ENCODE measurements at regions not wholly inside any gene's neighbourhood (a gene's known extent, or its start where the extent isn't known, plus 50 kb on each side); places are given as distances from the start of the nearest gene placed in this dataset.
"Not testable (repeated sequence)": the region's sequence is repeated elsewhere in the genome, so short reads cannot be mapped to it uniquely, and the experiment has no call there.

- no peak overlapping the region for H3K27ac ChIP-seq
- no peak overlapping the region for H3K4me2 ChIP-seq
- no peak for TF ChIP-seq CTCF (conservative IDR thresholded peaks at IDR 0.05; ENCODE audit: low read depth, low read length)
- peaks cover 32% of the 10 kb centered on the region for H3K4me1 ChIP-seq (ENCODE audit: low read depth, poor library complexity, severe bottlenecking)
- H3K27me3 ChIP-seq (ENCODE audit: insufficient read depth, low read depth): no peaks in the 10 kb centered on the region
- H3K4me3 ChIP-seq (IDR thresholded peaks at IDR 0.05; ENCODE audit: insufficient read depth, low read depth, low read length): no peak overlapping the region
- H3K79me2 ChIP-seq (ENCODE audit: insufficient read depth, low read depth): no peaks in the 10 kb centered on the region
- H3K36me3 ChIP-seq (ENCODE audit: insufficient read depth): no peaks in the 10 kb centered on the region
- H3K9ac ChIP-seq: no peak overlapping the region
- no peak overlapping the region for H2AFZ ChIP-seq (ENCODE audit: low read depth)
- H4K20me1 ChIP-seq (ENCODE audit: insufficient read depth): no peaks in the 10 kb centered on the region
These were observed 78.4 kb downstream of the NAPG start for GRCh38 chr18:10604182-10604581.

GRCh38 chr18:10606881-10607280 is 81.1 kb downstream of the NAPG start:
- peaks cover 52% of the 10 kb centered on the region for H3K4me1 ChIP-seq (ENCODE audit: low read depth, poor library complexity, severe bottlenecking)
- H3K79me2 ChIP-seq (ENCODE audit: insufficient read depth, low read depth); H2AFZ ChIP-seq (ENCODE audit: low read depth); H3K27me3 ChIP-seq (ENCODE audit: insufficient read depth, low read depth); H3K4me2 ChIP-seq; H3K9ac ChIP-seq; H3K36me3 ChIP-seq (ENCODE audit: insufficient read depth); H3K4me3 ChIP-seq (IDR thresholded peaks at IDR 0.05; ENCODE audit: insufficient read depth, low read depth, low read length); H4K20me1 ChIP-seq (ENCODE audit: insufficient read depth): not testable (repeated sequence)
- peak overlapping the region; percentile 36; the same call in 1 of the 2 replicates for H3K27ac ChIP-seq

GRCh38 chr18:10607332-10608248 is 81.8 kb downstream of the NAPG start:
- peak overlapping the region; percentile 74; the same call in 1 of the 2 replicates for H3K4me2 ChIP-seq
- H3K27me3 ChIP-seq (ENCODE audit: insufficient read depth, low read depth); H2AFZ ChIP-seq (ENCODE audit: low read depth): not testable (repeated sequence)

GRCh38 chr18:10608450-10608849 is 82.6 kb downstream of the NAPG start:
- peak overlapping the region; percentile 3; the same call in 1 of the 2 replicates for H2AFZ ChIP-seq (ENCODE audit: low read depth)
- H3K9ac ChIP-seq; H3K36me3 ChIP-seq (ENCODE audit: insufficient read depth); H3K79me2 ChIP-seq (ENCODE audit: insufficient read depth, low read depth); H4K20me1 ChIP-seq (ENCODE audit: insufficient read depth); H3K27me3 ChIP-seq (ENCODE audit: insufficient read depth, low read depth); H3K4me3 ChIP-seq (IDR thresholded peaks at IDR 0.05; ENCODE audit: insufficient read depth, low read depth, low read length): not testable (repeated sequence)
- peak overlapping the region; percentile 74 for H3K4me2 ChIP-seq
- H3K4me1 ChIP-seq (ENCODE audit: low read depth, poor library complexity, severe bottlenecking): peaks cover 49% of the 10 kb centered on the region
- H3K27ac ChIP-seq: peak overlapping the region; percentile 83

More at GRCh38 chr18:10607332-10608248, 81.8 kb downstream of the NAPG start:
- Histone ChIP-seq H3K27ac (peak overlapping the region; percentile 83), H3K4me1 (ENCODE audit: low read depth, poor library complexity, severe bottlenecking) (peaks cover 51% of the 10 kb centered on the region)
- not testable (repeated sequence) for H3K79me2 ChIP-seq (ENCODE audit: insufficient read depth, low read depth); H4K20me1 ChIP-seq (ENCODE audit: insufficient read depth); H3K9ac ChIP-seq; H3K4me3 ChIP-seq (IDR thresholded peaks at IDR 0.05; ENCODE audit: insufficient read depth, low read depth, low read length); H3K36me3 ChIP-seq (ENCODE audit: insufficient read depth)

GRCh38 chr18:10609046-10609445 is 83.2 kb downstream of the NAPG start:
- not testable (repeated sequence) for H4K20me1 ChIP-seq (ENCODE audit: insufficient read depth)
- H2AFZ ChIP-seq (ENCODE audit: low read depth): peak overlapping the region; percentile 3; the same call in 1 of the 2 replicates

GRCh38 chr18:10613226-10613625 is 87.4 kb downstream of the NAPG start:
- Histone ChIP-seq H3K4me2 (peak overlapping the region; percentile 18; the same call in 1 of the 2 replicates), H3K9ac (peak overlapping the region; percentile 27; the same call in 1 of the 2 replicates), H3K4me1 (ENCODE audit: low read depth, poor library complexity, severe bottlenecking) (peaks cover 46% of the 10 kb centered on the region), H3K27ac (peak overlapping the region; percentile 78)
- H3K4me3 ChIP-seq (IDR thresholded peaks at IDR 0.05; ENCODE audit: insufficient read depth, low read depth, low read length); H4K20me1 ChIP-seq (ENCODE audit: insufficient read depth); H2AFZ ChIP-seq (ENCODE audit: low read depth); H3K79me2 ChIP-seq (ENCODE audit: insufficient read depth, low read depth); H3K27me3 ChIP-seq (ENCODE audit: insufficient read depth, low read depth); H3K36me3 ChIP-seq (ENCODE audit: insufficient read depth): not testable (repeated sequence)

More at GRCh38 chr18:10609046-10609445, 83.2 kb downstream of the NAPG start:
- not testable (repeated sequence) for H3K79me2 ChIP-seq (ENCODE audit: insufficient read depth, low read depth); H3K27me3 ChIP-seq (ENCODE audit: insufficient read depth, low read depth); H3K4me3 ChIP-seq (IDR thresholded peaks at IDR 0.05; ENCODE audit: insufficient read depth, low read depth, low read length); H3K9ac ChIP-seq; H3K36me3 ChIP-seq (ENCODE audit: insufficient read depth)
- H3K27ac ChIP-seq: peak overlapping the region; percentile 83
- peak overlapping the region; percentile 74 for H3K4me2 ChIP-seq
- peaks cover 55% of the 10 kb centered on the region for H3K4me1 ChIP-seq (ENCODE audit: low read depth, poor library complexity, severe bottlenecking)

- not testable (repeated sequence) for H3K9ac ChIP-seq; H4K20me1 ChIP-seq (ENCODE audit: insufficient read depth); H3K27ac ChIP-seq; H3K4me2 ChIP-seq; H3K27me3 ChIP-seq (ENCODE audit: insufficient read depth, low read depth); H3K79me2 ChIP-seq (ENCODE audit: insufficient read depth, low read depth); H3K36me3 ChIP-seq (ENCODE audit: insufficient read depth); H2AFZ ChIP-seq (ENCODE audit: low read depth); H3K4me3 ChIP-seq (IDR thresholded peaks at IDR 0.05; ENCODE audit: insufficient read depth, low read depth, low read length)
- peaks cover 47% of the 10 kb centered on the region for H3K4me1 ChIP-seq (ENCODE audit: low read depth, poor library complexity, severe bottlenecking)
These were observed 90.9 kb downstream of the NAPG start for GRCh38 chr18:10616714-10617113.

GRCh38 chr18:10618797-10619196 is 93.0 kb downstream of the NAPG start:
- not testable (repeated sequence) for H3K36me3 ChIP-seq (ENCODE audit: insufficient read depth); H3K79me2 ChIP-seq (ENCODE audit: insufficient read depth, low read depth); H2AFZ ChIP-seq (ENCODE audit: low read depth); H3K27ac ChIP-seq; H3K9ac ChIP-seq; H3K27me3 ChIP-seq (ENCODE audit: insufficient read depth, low read depth); H3K4me3 ChIP-seq (IDR thresholded peaks at IDR 0.05; ENCODE audit: insufficient read depth, low read depth, low read length); H4K20me1 ChIP-seq (ENCODE audit: insufficient read depth); H3K4me2 ChIP-seq
- H3K4me1 ChIP-seq (ENCODE audit: low read depth, poor library complexity, severe bottlenecking): peaks cover 38% of the 10 kb centered on the region

- H2AFZ ChIP-seq (ENCODE audit: low read depth); H3K27me3 ChIP-seq (ENCODE audit: insufficient read depth, low read depth): not testable (repeated sequence)
These were observed 93.5 kb downstream of the NAPG start for GRCh38 chr18:10619280-10619679.

More at GRCh38 chr18:10619280-10619679, 93.5 kb downstream of the NAPG start:
- H3K9ac ChIP-seq; H4K20me1 ChIP-seq (ENCODE audit: insufficient read depth); H3K79me2 ChIP-seq (ENCODE audit: insufficient read depth, low read depth); H3K36me3 ChIP-seq (ENCODE audit: insufficient read depth); H3K4me3 ChIP-seq (IDR thresholded peaks at IDR 0.05; ENCODE audit: insufficient read depth, low read depth, low read length); H3K27ac ChIP-seq: not testable (repeated sequence)
- peaks cover 34% of the 10 kb centered on the region for H3K4me1 ChIP-seq (ENCODE audit: low read depth, poor library complexity, severe bottlenecking)
- H3K4me2 ChIP-seq: 0 out of 2 replicates have a peak overlapping the region, but pooled peaks have one; percentile 73

All from KMS-11 (cell line).